Thyroid gland (tissue), 4 donors: ENCODE measurements at regions not wholly inside any gene's neighbourhood (a gene's known extent, or its start where the extent isn't known, plus 50 kb on each side); places are given as distances from the start of the nearest gene placed in this dataset.

Experiments used
- DNase-seq, 2 donors: peaks; one replicate each; pipeline ENCODE4 v3.0.0-alpha.2; 2019
- H3K27ac ChIP-seq, 3 donors: fragments of 200-600 bp; sonication (generic); 1 replicate in 2 of 3; 2 replicates in 1 of 3; pipeline ENCODE4 v1.5.1; 2016 to 2019; ENCODE audit warnings: mild to moderate bottlenecking in 1 of 3, moderate library complexity in 1 of 3
- H3K27me3 ChIP-seq: fragments of 200-600 bp; sonication (generic); one replicate; pipeline ENCODE4 v1.5.1; 2019
- H3K36me3 ChIP-seq, 2 donors: fragments of 200-600 bp; sonication (generic); one replicate each; pipeline ENCODE4 v1.5.1; 2016 to 2019
- H3K4me1 ChIP-seq, 2 donors: fragments of 200-600 bp; sonication (generic); one replicate each; pipeline ENCODE4 v1.5.1; 2017 to 2019
- H3K4me3 ChIP-seq, 3 donors: fragments of 200-600 bp; sonication (generic); replicated peaks in 1 of 3; 1 replicate in 2 of 3; 2 replicates in 1 of 3; pipeline ENCODE4 v1.5.1; 2016; ENCODE audit warnings: mild to moderate bottlenecking in 1 of 3
- H3K9me3 ChIP-seq: fragments of 200-600 bp; sonication (generic); one replicate; pipeline ENCODE4 v1.5.1; 2017
- CTCF ChIP-seq, 6 experiments: fragments of 200-600 bp in 3 of 6; fragments of 450-650 bp in 3 of 6; sonication (generic) in 3 of 6; IDR thresholded peaks; one replicate each; pipeline ENCODE4 v1.5.1; 2016 to 2019; ENCODE audit warnings: antibody characterized with exemption in 6 of 6, mild to moderate bottlenecking in 2 of 6, inconsistent platforms in 1 of 6, moderate library complexity in 1 of 6
- POLR2A ChIP-seq, 2 donors: fragments of 450-650 bp; IDR thresholded peaks; one replicate each; pipeline ENCODE4 v1.6.1; 2017; ENCODE audit warnings: antibody characterized with exemption in 2 of 2, mild to moderate bottlenecking in 2 of 2, moderate library complexity in 1 of 2
- WGBS, 2 donors: methylation state at CpG; one replicate each; pipeline ENCODE4 v1.1.5; 2017; 5-methylcytosine and 5-hydroxymethylcytosine counted together
- intact Hi-C: fragments of 100-400 bp; cut with DNase I; formaldehyde crosslinking; loops from one replicate; pipeline ENCODE4 v1.15.1; 2023

GRCh38 chr7:13068032-13068431 is 380.6 kb downstream of the ARL4A start:
- intact Hi-C loops, result no loop called here
- Histone ChIP-seq H3K27ac (no peak overlapping the region), H3K36me3 (no peaks in the 10 kb centered on the region), H3K4me1 (no peaks in the 10 kb centered on the region), H3K27me3 (no peaks in the 10 kb centered on the region), H3K9me3 (no peaks in the 10 kb centered on the region), H3K4me3 (no peak overlapping the region)
- 91 to 94% methylated on average over 2 of the region's 2 CpGs for WGBS, 2 donors
- TF ChIP-seq CTCF (IDR thresholded peaks at IDR 0.05) (no peak), POLR2A (IDR thresholded peaks at IDR 0.05) (no peak)
- no peak for DNase-seq

GRCh38 chr7:13069841-13070240 is 382.4 kb downstream of the ARL4A start:
- DNase-seq, result no peak
- Histone ChIP-seq H3K36me3 (no peaks in the 10 kb centered on the region), H3K4me3 (no peak overlapping the region), H3K27me3 (no peaks in the 10 kb centered on the region), H3K9me3 (no peaks in the 10 kb centered on the region), H3K4me1 (no peaks in the 10 kb centered on the region), H3K27ac (no peak overlapping the region)
- TF ChIP-seq CTCF (IDR thresholded peaks at IDR 0.05), result no peak
- no peak for TF ChIP-seq POLR2A (IDR thresholded peaks at IDR 0.05)
- WGBS, 2 donors, result 77 to 88% methylated on average over 1 of the region's 1 CpG
- intact Hi-C loops, result no loop called here

GRCh38 chr7:13072014-13072413 is 384.6 kb downstream of the ARL4A start:
- H3K4me3 ChIP-seq, result no peak overlapping the region
- no peak overlapping the region for H3K27ac ChIP-seq
- 40 to 65% methylated on average over 3 of the region's 3 CpGs for WGBS, 2 donors
- H3K27me3 ChIP-seq, result no peaks in the 10 kb centered on the region
- intact Hi-C loops, result no loop called here
- DNase-seq, result no peak
- no peaks in the 10 kb centered on the region for H3K36me3 ChIP-seq
- TF ChIP-seq POLR2A (IDR thresholded peaks at IDR 0.05), result no peak
- TF ChIP-seq CTCF (IDR thresholded peaks at IDR 0.05), result no peak
- H3K4me1 ChIP-seq, result no peaks in the 10 kb centered on the region
- no peaks in the 10 kb centered on the region for H3K9me3 ChIP-seq

- 87 to 92% methylated on average over 3 of the region's 3 CpGs for WGBS, 2 donors
- Histone ChIP-seq H3K9me3 (no peaks in the 10 kb centered on the region), H3K27me3 (no peaks in the 10 kb centered on the region), H3K36me3 (no peaks in the 10 kb centered on the region), H3K4me3 (no peak overlapping the region), H3K4me1 (no peaks in the 10 kb centered on the region), H3K27ac (no peak overlapping the region)
- intact Hi-C loops, result no loop called here
- DNase-seq, result no peak
- TF ChIP-seq POLR2A (IDR thresholded peaks at IDR 0.05), result no peak
- no peak for TF ChIP-seq CTCF (IDR thresholded peaks at IDR 0.05)
These were observed 390.0 kb downstream of the ARL4A start for GRCh38 chr7:13077466-13077865.

GRCh38 chr7:13078105-13078504 is 390.7 kb downstream of the ARL4A start:
- no peak for DNase-seq
- 54 to 58% methylated on average over 3 of the region's 3 CpGs for WGBS, 2 donors
- Histone ChIP-seq H3K4me3 (no peak overlapping the region), H3K4me1 (no peaks in the 10 kb centered on the region), H3K36me3 (no peaks in the 10 kb centered on the region), H3K27ac (no peak overlapping the region), H3K27me3 (no peaks in the 10 kb centered on the region), H3K9me3 (no peaks in the 10 kb centered on the region)
- TF ChIP-seq POLR2A (IDR thresholded peaks at IDR 0.05) (no peak), CTCF (IDR thresholded peaks at IDR 0.05) (no peak)
- intact Hi-C loops, result no loop called here
